NCI-H2171 (cell line): ENCODE measurements at regions not wholly inside any gene's neighbourhood (a gene's known extent, or its start where the extent isn't known, plus 50 kb on each side); places are given as distances from the start of the nearest gene placed in this dataset.
"Not testable (repeated sequence)": the region's sequence is repeated elsewhere in the genome, so short reads cannot be mapped to it uniquely, and the experiment has no call there.

ENCODE experiments used
- DNase-seq: peaks from one replicate; lab custom pipeline; 2025; lab: John Stamatoyannopoulos, UW

GRCh38 chr6:145112711-145113148, 622.6 kb downstream of the EPM2A start:
- DNase-seq: no peak

DNA sequence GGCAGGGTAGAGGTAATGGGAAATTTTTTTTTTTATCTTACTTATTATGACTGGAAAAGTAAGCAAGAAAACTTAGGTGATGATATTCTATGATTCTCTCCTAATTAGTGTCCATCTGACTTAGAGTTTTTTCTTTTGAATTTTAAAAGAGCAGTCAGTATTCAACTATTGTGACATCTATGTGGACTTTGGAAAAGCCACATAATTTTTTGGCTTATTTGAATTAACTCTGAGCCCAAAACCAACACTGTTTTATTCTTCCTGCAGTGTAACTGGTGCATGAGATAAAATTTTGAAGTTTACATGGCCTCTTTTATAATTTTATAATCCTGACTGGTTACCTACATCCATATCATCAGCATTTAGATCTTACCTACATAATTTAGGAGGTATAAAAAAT, 619.7 kb downstream of the EPM2A start:
- DNase-seq: no peak

GRCh38 chr6:145116591-145117178, 618.6 kb downstream of the EPM2A start:
- DNase-seq: no peak

DNA sequence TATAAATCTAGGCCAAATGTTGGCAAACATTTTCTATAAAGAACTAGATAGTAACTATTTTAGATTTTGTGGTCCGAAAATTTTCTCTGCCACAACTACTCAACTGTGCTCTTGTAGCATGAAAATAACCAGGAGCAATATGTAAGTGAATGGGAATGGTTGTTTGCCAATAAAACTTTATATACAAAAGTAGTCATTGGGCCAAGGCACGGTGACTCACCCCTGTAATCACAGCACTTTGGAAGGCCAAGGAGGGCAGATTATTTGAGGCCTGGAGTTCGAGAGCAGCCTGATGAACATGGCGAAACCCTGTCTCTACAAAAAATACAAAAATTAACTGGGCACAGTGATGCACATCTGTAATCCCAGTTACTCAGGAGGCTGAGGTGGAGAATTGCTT, 617.1 kb downstream of the EPM2A start:
- DNase-seq: no peak

GRCh38 chr6:145119081-145119480, 616.2 kb downstream of the EPM2A start:
- no peak for DNase-seq

GRCh38 chr6:145132709-145133108, 602.6 kb downstream of the EPM2A start:
- no peak for DNase-seq

GRCh38 chr6:145135702-145136101, 599.6 kb downstream of the EPM2A start:
- DNase-seq: no peak

DNA sequence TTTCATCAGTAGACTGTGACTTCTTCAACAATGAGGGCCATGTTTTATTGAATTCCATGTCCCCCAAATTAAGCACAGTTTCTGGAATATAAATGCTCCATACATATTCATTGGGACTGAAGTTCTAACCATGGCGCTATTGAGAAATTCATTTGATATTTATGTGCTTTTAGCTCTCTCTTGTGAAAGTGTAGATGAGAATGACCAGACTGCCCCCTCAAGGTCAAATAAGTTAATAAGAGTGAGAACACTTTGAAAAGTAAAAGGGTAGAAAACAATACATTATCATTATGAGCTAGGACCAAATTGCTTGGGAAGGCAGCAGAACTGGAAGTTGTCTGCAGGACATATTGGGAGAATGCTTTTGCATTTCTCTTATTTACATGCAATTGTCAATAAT, 597.9 kb downstream of the EPM2A start:
- DNase-seq: no peak

- DNase-seq: no peak
Measured at GRCh38 chr6:145138469-145139139, 596.7 kb downstream of the EPM2A start.

- no peak for DNase-seq
Measured at GRCh38 chr6:145139140-145139850, 596.0 kb downstream of the EPM2A start.

- no peak for DNase-seq
Measured at GRCh38 chr6:145139895-145140294, 595.4 kb downstream of the EPM2A start.

DNA sequence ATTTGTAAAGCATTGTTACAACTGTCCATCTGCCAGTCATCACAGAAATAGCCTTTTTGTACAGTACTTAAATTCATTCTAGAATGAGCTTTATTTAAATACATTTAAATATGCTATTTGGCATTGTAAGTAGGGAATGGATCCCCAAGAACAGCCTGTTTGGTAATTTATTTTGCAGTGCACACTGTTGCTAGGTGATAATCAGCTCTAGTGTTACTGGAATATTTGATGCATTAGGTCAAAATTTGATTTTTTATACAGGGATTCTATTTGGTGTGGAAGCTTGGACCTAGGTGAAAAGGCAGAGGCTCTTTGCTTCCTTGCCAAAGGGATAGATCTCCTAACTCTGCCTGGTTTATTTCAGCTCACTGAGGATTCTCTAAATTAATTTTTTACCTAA, 593.7 kb downstream of the EPM2A start:
- no peak for DNase-seq

DNA sequence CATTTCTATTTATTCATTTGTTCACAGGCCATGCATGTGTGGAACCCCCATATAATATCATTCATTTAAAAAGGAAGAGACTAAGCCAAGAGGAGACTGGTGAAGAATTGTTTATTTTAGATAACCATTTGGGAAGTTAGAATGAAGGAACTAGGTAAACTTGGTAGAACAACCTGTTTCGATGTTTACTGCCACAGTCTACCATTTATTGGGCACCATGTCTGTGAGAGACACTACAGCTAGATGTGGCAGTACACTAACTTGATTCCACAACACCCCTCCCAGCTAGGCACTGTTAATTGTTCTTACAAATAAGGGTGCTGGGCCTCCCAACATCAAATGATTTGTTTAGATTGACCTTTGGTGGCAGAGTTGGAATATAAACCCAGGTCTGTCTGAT, 592.4 kb downstream of the EPM2A start:
- no peak for DNase-seq

DNA sequence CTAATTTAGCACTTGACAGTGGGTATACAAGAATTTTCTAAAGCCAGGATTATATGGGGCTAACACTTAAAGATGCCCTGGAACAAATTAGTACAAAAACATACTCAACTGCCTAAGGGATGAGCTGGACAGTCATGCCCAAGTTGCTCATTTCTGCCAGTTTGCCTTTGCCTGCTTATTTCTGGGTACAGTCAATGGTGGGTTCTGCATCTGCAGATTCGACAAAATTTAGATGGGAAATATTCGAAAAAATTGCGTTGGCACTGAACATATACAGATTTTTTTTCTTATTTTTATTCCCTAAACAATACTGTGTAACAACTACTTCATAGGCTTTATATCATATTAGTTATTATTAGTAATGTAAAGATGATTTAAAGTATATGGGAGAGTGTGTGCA, 591.9 kb downstream of the EPM2A start:
- DNase-seq: no peak

- DNase-seq: no peak
Measured at GRCh38 chr6:145147559-145147958, 587.8 kb downstream of the EPM2A start.

DNA sequence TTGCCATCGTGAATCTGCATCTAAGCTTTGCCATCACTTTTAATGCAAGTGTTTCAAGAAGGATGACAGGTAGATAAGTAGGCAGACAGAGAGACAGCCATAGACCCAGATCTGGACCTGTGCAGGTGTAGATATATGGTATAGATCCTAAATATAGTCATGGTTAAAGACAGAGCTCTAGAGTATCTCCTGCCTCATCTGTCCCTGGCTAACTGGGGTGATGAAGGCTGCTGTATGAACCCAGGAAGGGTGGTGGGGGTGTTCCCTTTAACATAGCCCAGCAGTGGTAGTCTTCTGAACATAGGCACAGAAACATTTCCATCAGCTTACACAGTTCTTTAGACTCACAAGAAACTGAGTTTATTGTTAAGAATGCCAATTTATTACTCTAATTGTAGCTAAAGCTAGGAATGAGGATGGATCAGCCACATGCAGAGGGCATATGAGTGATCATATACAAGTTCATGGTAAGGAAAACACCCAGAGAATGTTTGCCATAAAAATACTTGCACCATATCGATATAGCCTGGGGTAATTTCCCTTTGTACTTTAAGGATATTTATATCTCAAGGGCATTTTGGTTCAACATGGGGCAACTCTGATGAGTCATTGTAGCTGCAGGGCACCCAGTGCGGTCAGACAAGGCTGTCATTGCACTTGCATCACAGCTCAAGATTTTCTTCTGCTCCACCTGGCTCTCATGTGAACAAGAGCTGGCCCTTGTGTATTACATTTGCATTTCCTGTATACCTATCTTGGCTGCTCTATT, 587.2 kb downstream of the EPM2A start:
- no peak for DNase-seq

- no peak for DNase-seq
Measured at GRCh38 chr6:145148776-145149175, 586.5 kb downstream of the EPM2A start.

DNA sequence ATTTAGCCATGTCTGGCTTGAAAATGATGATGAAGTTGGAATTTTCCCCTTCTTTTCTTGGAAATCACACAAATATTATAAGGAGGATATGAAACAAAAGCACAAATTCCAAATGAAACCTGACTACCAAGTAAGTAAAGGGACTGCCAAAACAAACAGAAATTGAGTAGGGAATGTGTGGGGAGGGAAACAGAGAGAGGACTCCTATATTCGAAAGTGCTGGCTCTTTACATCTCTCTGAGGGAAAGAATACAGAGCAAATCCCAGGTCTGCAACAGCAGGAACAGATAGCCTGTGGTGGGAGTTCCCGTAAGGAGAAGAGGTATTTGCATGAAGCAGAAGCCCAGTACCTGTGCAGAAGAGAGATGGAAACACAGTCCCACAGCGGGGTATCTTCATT, 583.7 kb downstream of the EPM2A start:
- DNase-seq: no peak

DNA sequence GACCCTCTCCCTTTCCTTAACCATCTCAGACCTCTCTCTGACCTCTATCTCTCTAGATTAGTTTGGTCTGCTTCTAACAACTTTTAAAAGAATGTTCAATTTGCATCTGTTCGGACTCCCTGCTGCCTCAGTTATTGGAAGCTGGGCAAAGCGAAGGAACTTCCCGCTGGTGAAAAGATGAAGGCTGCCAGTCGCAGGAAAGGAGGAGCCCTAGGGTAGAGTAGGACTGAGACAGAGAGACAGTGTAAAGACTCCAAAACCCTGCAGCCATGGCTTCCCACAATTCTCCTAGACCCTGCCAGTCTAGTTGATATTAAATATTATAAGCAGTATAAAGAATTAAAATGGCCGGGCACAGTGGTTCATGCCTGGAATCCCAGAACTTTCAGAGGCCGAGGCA, 581.8 kb downstream of the EPM2A start:
- no peak for DNase-seq

GRCh38 chr6:145155411-145155810, 579.9 kb downstream of the EPM2A start:
- DNase-seq: no peak

- DNase-seq: no peak
Measured at GRCh38 chr6:145155873-145156782, 579.2 kb downstream of the EPM2A start.

DNA sequence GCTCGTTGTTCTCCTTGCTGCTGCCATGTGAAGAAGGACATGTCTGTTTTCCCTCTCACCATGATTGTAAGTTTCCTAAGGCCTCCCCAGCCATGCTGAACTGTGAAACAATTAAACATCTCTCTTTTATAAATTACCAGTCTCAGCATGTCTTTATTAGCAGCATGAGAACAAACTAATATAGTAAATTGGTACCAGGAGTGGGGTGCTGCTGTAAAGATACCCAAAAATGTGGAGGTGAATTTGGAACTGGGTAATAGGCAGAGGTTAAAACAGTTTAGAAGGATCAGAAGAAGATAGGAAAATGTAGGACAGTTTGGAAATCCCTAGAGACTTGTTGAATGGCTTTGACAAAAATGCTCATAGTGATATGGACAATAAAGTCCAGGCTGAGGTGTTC, 576.7 kb downstream of the EPM2A start:
- DNase-seq: not testable (repeated sequence)
